Fibroblast of lung (primary cell): ENCODE measurements at regions not wholly inside any gene's neighbourhood (a gene's known extent, or its start where the extent isn't known, plus 50 kb on each side); places are given as distances from the start of the nearest gene placed in this dataset.

Experiments
- EZH2 ChIP-seq: IDR thresholded peaks from 2 replicates; pipeline ENCODE4 v1.5.1; 2012; ENCODE audit warnings: low read length, control low read depth, mild to moderate bottlenecking; ENCODE audit errors: missing control alignments
- TF ChIP-seq, protein P1 (sequence below), 2 donors: IDR thresholded peaks in 1 of 2; conservative IDR thresholded peaks in 1 of 2; 1 replicate in 1 of 2; 2 replicates in 1 of 2; pipeline ENCODE4 v1.5.1; 2011 to 2012; ENCODE audit warnings: low read length in 2 of 2, control low read depth in 1 of 2, inconsistent platforms in 1 of 2, low read depth in 1 of 2, mild to moderate bottlenecking in 1 of 2

DNA sequence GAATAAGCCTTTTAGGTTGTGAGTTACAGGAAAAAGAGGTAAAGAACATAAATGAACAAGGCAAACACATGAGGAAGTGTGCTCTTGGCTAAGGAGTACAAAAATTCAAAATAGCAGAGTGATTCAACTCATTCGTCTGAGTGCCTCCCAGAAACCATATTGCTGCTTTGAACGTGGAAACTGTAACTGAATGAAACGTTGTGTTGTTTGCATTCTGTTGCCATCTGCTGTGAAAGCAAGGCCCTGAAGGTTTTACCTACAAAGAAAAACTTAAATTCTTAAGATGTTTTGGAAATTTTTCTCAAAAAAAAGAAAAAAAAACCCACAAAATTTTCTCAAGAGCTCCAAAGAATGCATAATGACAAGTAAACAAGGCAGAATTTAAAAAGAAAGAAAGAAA, 375.4 kb upstream of the HS3ST5 start:
- TF ChIP-seq, protein P1, sequence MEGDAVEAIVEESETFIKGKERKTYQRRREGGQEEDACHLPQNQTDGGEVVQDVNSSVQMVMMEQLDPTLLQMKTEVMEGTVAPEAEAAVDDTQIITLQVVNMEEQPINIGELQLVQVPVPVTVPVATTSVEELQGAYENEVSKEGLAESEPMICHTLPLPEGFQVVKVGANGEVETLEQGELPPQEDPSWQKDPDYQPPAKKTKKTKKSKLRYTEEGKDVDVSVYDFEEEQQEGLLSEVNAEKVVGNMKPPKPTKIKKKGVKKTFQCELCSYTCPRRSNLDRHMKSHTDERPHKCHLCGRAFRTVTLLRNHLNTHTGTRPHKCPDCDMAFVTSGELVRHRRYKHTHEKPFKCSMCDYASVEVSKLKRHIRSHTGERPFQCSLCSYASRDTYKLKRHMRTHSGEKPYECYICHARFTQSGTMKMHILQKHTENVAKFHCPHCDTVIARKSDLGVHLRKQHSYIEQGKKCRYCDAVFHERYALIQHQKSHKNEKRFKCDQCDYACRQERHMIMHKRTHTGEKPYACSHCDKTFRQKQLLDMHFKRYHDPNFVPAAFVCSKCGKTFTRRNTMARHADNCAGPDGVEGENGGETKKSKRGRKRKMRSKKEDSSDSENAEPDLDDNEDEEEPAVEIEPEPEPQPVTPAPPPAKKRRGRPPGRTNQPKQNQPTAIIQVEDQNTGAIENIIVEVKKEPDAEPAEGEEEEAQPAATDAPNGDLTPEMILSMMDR (conservative IDR thresholded peaks at IDR 0.05 in 1 of 2, IDR thresholded peaks at IDR 0.05 in 1 of 2; ENCODE audit: low read depth in 1 of 2, low read length in 2 of 2), result no peak
- TF ChIP-seq EZH2, result no peak
